Bronchial epithelial cell (primary cell): ENCODE measurements at regions not wholly inside any gene's neighbourhood (a gene's known extent, or its start where the extent isn't known, plus 50 kb on each side); places are given as distances from the start of the nearest gene placed in this dataset.

ENCODE experiments used
- DNase-seq: peaks from one replicate; pipeline ENCODE4 v3.0.0-alpha.2; 2010; ENCODE audit warnings: low read depth
- FAIRE-seq: peaks from 2 replicates; lab custom pipeline; 2011; peaks lifted over from hg19 to GRCh38; lab: Jason Lieb, UNC
- H3K27me3 ChIP-seq: 2 replicates; pipeline ENCODE4 v1.5.1; 2011; ENCODE audit warnings: low read length; ENCODE audit not compliant: control insufficient read depth, insufficient read depth
- H3K36me3 ChIP-seq: 2 replicates; pipeline ENCODE4 v1.5.1; 2011; ENCODE audit warnings: low read length; ENCODE audit not compliant: control insufficient read depth, insufficient read depth
- H3K4me3 ChIP-seq: 2 replicates; pipeline ENCODE4 v1.5.1; 2011; ENCODE audit warnings: mild to moderate bottlenecking, low read depth, low read length, control low read depth
- CTCF ChIP-seq: IDR thresholded peaks from 2 replicates; pipeline ENCODE4 v1.5.1; 2011; ENCODE audit warnings: mild to moderate bottlenecking, moderate library complexity, low read length, control low read depth, inconsistent platforms; ENCODE audit not compliant: insufficient read depth, severe bottlenecking

GRCh38 chr3:41106691-41107090, 92.6 kb upstream of the CTNNB1 start:
- FAIRE-seq (no peak), DNase-seq (no peak)
- no peak overlapping the region for H3K4me3 ChIP-seq
- TF ChIP-seq CTCF = no peak
- no peaks in the 10 kb centered on the region for H3K27me3 ChIP-seq
- H3K36me3 ChIP-seq = no peaks in the 10 kb centered on the region

- H3K4me3 ChIP-seq = no peak overlapping the region
- FAIRE-seq (no peak), DNase-seq (no peak)
- no peaks in the 10 kb centered on the region for H3K36me3 ChIP-seq
- no peaks in the 10 kb centered on the region for H3K27me3 ChIP-seq
- no peak for TF ChIP-seq CTCF
Measured at GRCh38 chr3:41111011-41111410, 88.3 kb upstream of the CTNNB1 start.

- no peak for FAIRE-seq
- no peaks in the 10 kb centered on the region for H3K27me3 ChIP-seq
- H3K4me3 ChIP-seq = no peak overlapping the region
- no peaks in the 10 kb centered on the region for H3K36me3 ChIP-seq
- no peak for TF ChIP-seq CTCF
- DNase-seq = no peak
Measured at GRCh38 chr3:41112466-41112865, 86.8 kb upstream of the CTNNB1 start.

GRCh38 chr3:41115069-41115468, 84.2 kb upstream of the CTNNB1 start:
- no peak for DNase-seq
- no peak for TF ChIP-seq CTCF
- no peak for FAIRE-seq
- Histone ChIP-seq H3K4me3 (no peak overlapping the region), H3K27me3 (no peaks in the 10 kb centered on the region), H3K36me3 (no peaks in the 10 kb centered on the region)

- no peak for TF ChIP-seq CTCF
- Histone ChIP-seq H3K4me3 (no peak overlapping the region), H3K27me3 (no peaks in the 10 kb centered on the region), H3K36me3 (no peaks in the 10 kb centered on the region)
- FAIRE-seq (no peak), DNase-seq (no peak)
Measured at GRCh38 chr3:41116851-41117250, 82.5 kb upstream of the CTNNB1 start.

GRCh38 chr3:41117398-41117870, 81.9 kb upstream of the CTNNB1 start:
- FAIRE-seq (no peak), DNase-seq (peak; percentile 97)
- TF ChIP-seq CTCF = no peak
- Histone ChIP-seq H3K36me3 (no peaks in the 10 kb centered on the region), H3K4me3 (no peak overlapping the region), H3K27me3 (no peaks in the 10 kb centered on the region)
